Natural killer cell treated with Interleukin-12 subunit alpha and Interleukin-12 subunit beta and Interleukin-15 and Interleukin-18, amount 100 ng/mL, for 72 hours (primary cell): ENCODE measurements at regions not wholly inside any gene's neighbourhood (a gene's known extent, or its start where the extent isn't known, plus 50 kb on each side); places are given as distances from the start of the nearest gene placed in this dataset.

Experiments used
- ATAC-seq, 2 donors: fragments of 150-1000 bp; cut with Tn5 transposase in 1 of 2; sonication (Bioruptor Pico), chemical (Tn5 transposase) in 1 of 2; 2 replicates each; pipeline ENCODE4 v1.10.0; 2021
- DNase-seq: peaks from one replicate; pipeline ENCODE4 v3.0.0; 2022; ENCODE audit warnings: low spot score
- H3K27ac Mint-ChIP-seq, 2 donors: 1 replicate in 1 of 2; 2 replicates in 1 of 2; pipeline ENCODE4 v1.8.0; 2022; ENCODE audit warnings: mixed read lengths in 2 of 2, mild to moderate bottlenecking in 1 of 2, moderate library complexity in 1 of 2
- H3K27me3 Mint-ChIP-seq, 2 donors: 1 replicate in 1 of 2; 2 replicates in 1 of 2; pipeline ENCODE4 v1.8.0; 2022; ENCODE audit warnings: mixed read lengths in 2 of 2
- H3K36me3 Mint-ChIP-seq: one replicate; pipeline ENCODE4 v1.8.0; 2022; ENCODE audit warnings: mixed read lengths
- H3K4me1 Mint-ChIP-seq, 2 donors: 1 replicate in 1 of 2; 2 replicates in 1 of 2; pipeline ENCODE4 v1.8.0; 2022; ENCODE audit warnings: low read depth in 2 of 2, mixed read lengths in 2 of 2, mild to moderate bottlenecking in 1 of 2
- H3K4me3 Mint-ChIP-seq: one replicate; pipeline ENCODE4 v1.8.0; 2022; ENCODE audit warnings: mixed read lengths
- H3K9me3 Mint-ChIP-seq: 2 replicates; pipeline ENCODE4 v1.8.0; 2022; ENCODE audit warnings: mixed read lengths

- Mint-ChIP-seq H3K27ac (no peak overlapping the region), H3K9me3 (no peaks in the 10 kb centered on the region), H3K4me3 (no peak overlapping the region), H3K27me3 (peaks cover 4 to 22% of the 10 kb centered on the region in 2 donors), H3K4me1 (no peaks in the 10 kb centered on the region), H3K36me3 (peaks cover 5% of the 10 kb centered on the region)
- DNase-seq, result no peak
- ATAC-seq, result no peak
Observed at GRCh38 chr4:71635139-71635748, 148.6 kb downstream of the GC start.

- H3K4me1 Mint-ChIP-seq, result no peaks in the 10 kb centered on the region
- H3K27me3 Mint-ChIP-seq, result peaks cover under 1 to 15% of the 10 kb centered on the region in 2 donors
- H3K4me3 Mint-ChIP-seq, result no peak overlapping the region
Observed at GRCh38 chr4:71634364-71634763, 149.5 kb downstream of the GC start.

DNA sequence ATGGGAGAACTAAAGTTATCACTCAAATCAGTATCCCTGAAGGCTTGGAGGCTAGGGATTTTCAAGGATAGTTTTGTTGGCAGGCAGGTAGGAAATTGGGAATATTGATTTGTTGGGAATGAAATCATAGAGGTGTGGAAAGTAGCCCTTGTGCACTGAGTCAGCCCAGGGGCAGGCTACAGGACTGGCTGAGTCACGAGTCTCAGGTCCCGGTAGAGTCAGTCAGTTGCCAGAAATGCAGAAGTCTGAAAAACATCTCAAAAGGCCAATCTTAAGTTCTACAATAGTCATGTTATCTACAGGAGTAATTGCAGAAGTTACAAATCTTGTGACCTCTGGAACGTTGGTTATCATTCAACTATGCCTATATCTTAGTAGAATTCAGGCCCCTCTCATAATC, 153.1 kb downstream of the GC start:
- no peak overlapping the region for H3K4me3 Mint-ChIP-seq
- H3K27ac Mint-ChIP-seq, result no peak overlapping the region

More at GRCh38 chr4:71634364-71634763, 149.5 kb downstream of the GC start:
- Mint-ChIP-seq H3K36me3 (peaks cover 5% of the 10 kb centered on the region), H3K27ac (no peak overlapping the region), H3K9me3 (peaks cover 2% of the 10 kb centered on the region)
- ATAC-seq, result no peak
- DNase-seq, result no peak

DNA sequence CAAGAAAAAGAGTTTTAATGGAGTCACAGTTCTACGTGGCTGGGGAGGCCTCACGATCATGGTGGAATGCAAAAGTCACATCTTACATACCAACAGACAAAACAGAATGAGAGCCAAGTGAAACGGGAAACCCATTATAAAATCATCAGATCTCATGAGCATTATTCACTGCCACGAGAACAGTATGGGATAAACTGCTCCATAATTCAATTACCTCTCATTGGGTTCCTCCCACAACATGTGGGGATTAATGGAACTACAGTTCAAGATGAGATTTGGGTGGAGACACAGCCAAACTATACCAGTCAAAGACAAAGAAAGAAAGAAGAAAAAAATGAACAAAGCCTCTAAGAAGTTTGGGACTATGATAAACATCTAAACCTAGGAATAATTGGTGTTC, 158.9 kb downstream of the GC start:
- Mint-ChIP-seq H3K27me3 (peaks cover 0 to 2% of the 10 kb centered on the region in 2 donors), H3K9me3 (peaks cover 37% of the 10 kb centered on the region), H3K4me1 (no peaks in the 10 kb centered on the region), H3K4me3 (no peak overlapping the region), H3K27ac (no peak overlapping the region), H3K36me3 (peaks cover 34% of the 10 kb centered on the region)
- DNase-seq (no peak), ATAC-seq (no peak)

More for the DNA sequence above, 153.1 kb downstream of the GC start:
- Mint-ChIP-seq H3K27me3 (peaks cover 0 to 2% of the 10 kb centered on the region in 2 donors), H3K9me3 (peaks cover 20% of the 10 kb centered on the region), H3K36me3 (peaks cover 27% of the 10 kb centered on the region), H3K4me1 (no peaks in the 10 kb centered on the region)
- DNase-seq (no peak), ATAC-seq (no peak)
